Loucy (cell line): ENCODE measurements at regions not wholly inside any gene's neighbourhood (a gene's known extent, or its start where the extent isn't known, plus 50 kb on each side); places are given as distances from the start of the nearest gene placed in this dataset.

Source experiments
- H2AFZ ChIP-seq: fragments of 200-600 bp; sonication (generic); 2 replicates; pipeline ENCODE4 v1.6.0; 2016; ENCODE audit warnings: antibody characterized with exemption, mild to moderate bottlenecking, low read length, moderate library complexity
- H3F3A ChIP-seq: fragments of 200-600 bp; 2 replicates; pipeline ENCODE4 v1.6.0; 2016; ENCODE audit warnings: antibody characterized with exemption, low read depth, mild to moderate bottlenecking
- H3K27me3 ChIP-seq: fragments of 200-600 bp; sonication (generic); 2 replicates; pipeline ENCODE4 v1.6.1; 2014; ENCODE audit warnings: low read length, mild to moderate bottlenecking; ENCODE audit not compliant: insufficient read depth, poor library complexity, severe bottlenecking
- H3K36me3 ChIP-seq: fragments of 200-600 bp; sonication (generic); 2 replicates; pipeline ENCODE4 v1.6.1; 2016; ENCODE audit warnings: low read length; ENCODE audit not compliant: insufficient read depth
- H3K4me1 ChIP-seq: fragments of 200-600 bp; sonication (generic); 2 replicates; pipeline ENCODE4 v1.5.1; 2014; ENCODE audit warnings: low read length, mild to moderate bottlenecking; ENCODE audit not compliant: insufficient read depth, poor library complexity, severe bottlenecking
- H3K4me2 ChIP-seq: fragments of 200-600 bp; sonication (generic); 2 replicates; pipeline ENCODE4 v1.6.0; 2014; ENCODE audit warnings: antibody characterized with exemption, low read length, low read depth, mild to moderate bottlenecking; ENCODE audit not compliant: poor library complexity, severe bottlenecking
- H3K4me3 ChIP-seq: fragments of 200-600 bp; sonication (generic); 2 replicates; pipeline ENCODE4 v1.5.1; 2014; ENCODE audit warnings: low read length, mild to moderate bottlenecking, mixed read lengths; ENCODE audit not compliant: poor library complexity, severe bottlenecking
- H3K79me2 ChIP-seq: fragments of 200-600 bp; sonication (generic); 2 replicates; pipeline ENCODE4 v1.6.1; 2014; ENCODE audit warnings: low read length; ENCODE audit not compliant: insufficient read depth
- H3K9ac ChIP-seq: fragments of 200-600 bp; sonication (generic); 2 replicates; pipeline ENCODE4 v1.6.0; 2014; ENCODE audit warnings: mild to moderate bottlenecking, low read depth, low read length, moderate library complexity; ENCODE audit not compliant: poor library complexity, severe bottlenecking
- H3K9me2 ChIP-seq: fragments of 200-600 bp; sonication (generic); replicated peaks from 2 replicates; pipeline ENCODE4 v1.6.1; 2016; ENCODE audit warnings: low read depth, low read length, mixed read lengths
- H3K9me3 ChIP-seq: fragments of 200-600 bp; sonication (generic); 2 replicates; pipeline ENCODE4 v1.6.1; 2014; ENCODE audit warnings: mild to moderate bottlenecking, antibody characterized with exemption, low read length, low read depth; ENCODE audit not compliant: insufficient read depth
- H4K20me1 ChIP-seq: fragments of 200-600 bp; sonication (generic); 2 replicates; pipeline ENCODE4 v1.6.0; 2014; ENCODE audit warnings: antibody characterized with exemption, low read length, mild to moderate bottlenecking; ENCODE audit not compliant: insufficient read depth, poor library complexity, severe bottlenecking
- EZH2phosphoT487 ChIP-seq: fragments of 200-600 bp; IDR thresholded peaks from 2 replicates; pipeline ENCODE4 v1.6.1; 2018; ENCODE audit warnings: antibody characterized with exemption, mild to moderate bottlenecking, moderate library complexity, borderline replicate concordance
- TF ChIP-seq, protein P1 (sequence below): fragments of 200-600 bp; sonication (generic); conservative IDR thresholded peaks from 2 replicates; pipeline ENCODE4 v1.5.1; 2014; ENCODE audit warnings: mild to moderate bottlenecking, antibody characterized with exemption, low read length

DNA sequence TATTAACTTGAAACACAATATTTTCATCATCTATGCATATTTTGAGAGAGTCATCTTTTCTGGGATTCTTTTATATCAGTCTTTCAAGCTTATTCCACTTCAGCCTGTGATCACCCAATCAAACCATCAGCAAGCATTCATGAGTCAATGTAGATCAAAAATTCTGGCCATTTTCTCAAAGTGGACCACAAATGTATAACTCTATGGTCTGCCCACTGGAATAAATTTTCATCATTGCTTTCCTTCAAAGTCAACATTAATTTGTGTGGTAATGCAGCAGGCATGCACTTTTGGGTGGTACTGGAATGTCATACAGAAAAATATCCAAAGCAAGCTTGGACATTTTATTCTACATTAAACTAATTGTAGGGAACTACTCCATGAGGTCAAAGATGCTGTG, 1013.0 kb downstream of the STIM2 start:
- Histone ChIP-seq H3K9me2 (no peaks in the 10 kb centered on the region), H3K79me2 (no peaks in the 10 kb centered on the region), H3K4me2 (no peak overlapping the region), H3K9ac (no peak overlapping the region), H3K36me3 (no peaks in the 10 kb centered on the region), H3F3A (no peaks in the 10 kb centered on the region), H2AFZ (no peak overlapping the region), H3K4me3 (no peak overlapping the region), H3K9me3 (no peaks in the 10 kb centered on the region), H3K4me1 (no peaks in the 10 kb centered on the region), H3K27me3 (no peaks in the 10 kb centered on the region), H4K20me1 (no peaks in the 10 kb centered on the region)
- TF ChIP-seq EZH2phosphoT487: no peak
- TF ChIP-seq, protein P1, sequence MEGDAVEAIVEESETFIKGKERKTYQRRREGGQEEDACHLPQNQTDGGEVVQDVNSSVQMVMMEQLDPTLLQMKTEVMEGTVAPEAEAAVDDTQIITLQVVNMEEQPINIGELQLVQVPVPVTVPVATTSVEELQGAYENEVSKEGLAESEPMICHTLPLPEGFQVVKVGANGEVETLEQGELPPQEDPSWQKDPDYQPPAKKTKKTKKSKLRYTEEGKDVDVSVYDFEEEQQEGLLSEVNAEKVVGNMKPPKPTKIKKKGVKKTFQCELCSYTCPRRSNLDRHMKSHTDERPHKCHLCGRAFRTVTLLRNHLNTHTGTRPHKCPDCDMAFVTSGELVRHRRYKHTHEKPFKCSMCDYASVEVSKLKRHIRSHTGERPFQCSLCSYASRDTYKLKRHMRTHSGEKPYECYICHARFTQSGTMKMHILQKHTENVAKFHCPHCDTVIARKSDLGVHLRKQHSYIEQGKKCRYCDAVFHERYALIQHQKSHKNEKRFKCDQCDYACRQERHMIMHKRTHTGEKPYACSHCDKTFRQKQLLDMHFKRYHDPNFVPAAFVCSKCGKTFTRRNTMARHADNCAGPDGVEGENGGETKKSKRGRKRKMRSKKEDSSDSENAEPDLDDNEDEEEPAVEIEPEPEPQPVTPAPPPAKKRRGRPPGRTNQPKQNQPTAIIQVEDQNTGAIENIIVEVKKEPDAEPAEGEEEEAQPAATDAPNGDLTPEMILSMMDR: no peak

GRCh38 chr4:27881705-27882104, 1021.1 kb downstream of the STIM2 start:
- no peaks in the 10 kb centered on the region for H3K9me2 ChIP-seq
- H2AFZ ChIP-seq: no peak overlapping the region
- no peaks in the 10 kb centered on the region for H3K79me2 ChIP-seq
- TF ChIP-seq EZH2phosphoT487: no peak
- TF ChIP-seq, protein P1: no peak
- no peak overlapping the region for H3K4me3 ChIP-seq
- H4K20me1 ChIP-seq: no peaks in the 10 kb centered on the region
- H3K9me3 ChIP-seq: no peaks in the 10 kb centered on the region
- H3K4me2 ChIP-seq: no peak overlapping the region
- H3K27me3 ChIP-seq: no peaks in the 10 kb centered on the region
- no peak overlapping the region for H3K9ac ChIP-seq
- H3K36me3 ChIP-seq: no peaks in the 10 kb centered on the region
- no peaks in the 10 kb centered on the region for H3K4me1 ChIP-seq
- H3F3A ChIP-seq: no peaks in the 10 kb centered on the region

GRCh38 chr4:27886120-27886519, 1025.5 kb downstream of the STIM2 start:
- Histone ChIP-seq H3K79me2 (no peaks in the 10 kb centered on the region), H3K4me2 (no peak overlapping the region), H3F3A (no peaks in the 10 kb centered on the region), H3K27me3 (no peaks in the 10 kb centered on the region), H3K9me2 (no peaks in the 10 kb centered on the region), H3K4me1 (no peaks in the 10 kb centered on the region), H4K20me1 (no peaks in the 10 kb centered on the region), H3K9ac (no peak overlapping the region), H3K36me3 (no peaks in the 10 kb centered on the region), H2AFZ (no peak overlapping the region), H3K9me3 (no peaks in the 10 kb centered on the region), H3K4me3 (no peak overlapping the region)
- TF ChIP-seq EZH2phosphoT487: no peak
- TF ChIP-seq, protein P1: no peak
